ENCODE measurements at regions not wholly inside any gene's neighbourhood (a gene's known extent, or its start where the extent isn't known, plus 50 kb on each side); places are given as distances from the start of the nearest gene placed in this dataset.

DNA sequence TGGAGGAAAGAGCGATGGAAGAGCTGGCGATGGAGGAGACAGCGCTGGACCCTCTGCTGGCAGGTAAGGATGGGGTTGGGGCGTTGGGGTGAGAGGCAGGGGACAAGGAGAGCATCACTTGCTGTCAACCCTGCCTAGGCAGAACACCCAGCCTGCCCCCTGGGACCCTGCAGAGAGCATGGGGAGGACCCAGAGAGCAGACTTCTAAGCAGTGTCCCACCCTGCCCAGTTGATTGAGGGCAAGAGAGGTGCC, 111.6 kb upstream of the ANO1 start:
- H3K4me1 ChIP-seq (ENCODE audit: insufficient read depth, low read length), result peaks cover 7% of the 10 kb centered on the region
- DNase-seq (no peak), ATAC-seq (ENCODE audit: insufficient read depth, low read depth) (no peak)
- no peaks in the 10 kb centered on the region; the same call in 1 of the 2 replicates for H4K20me1 ChIP-seq (ENCODE audit: insufficient read depth, low read length)
- no peaks in the 10 kb centered on the region for H3K79me2 ChIP-seq (ENCODE audit: insufficient read depth, low read length)
- H3K27ac ChIP-seq (ENCODE audit: low read length), result no peak overlapping the region
- no peak for TF ChIP-seq EZH2 (IDR thresholded peaks at IDR 0.05; ENCODE audit: borderline replicate concordance, low read depth, low read length, severe bottlenecking)
- TF ChIP-seq, protein P1, sequence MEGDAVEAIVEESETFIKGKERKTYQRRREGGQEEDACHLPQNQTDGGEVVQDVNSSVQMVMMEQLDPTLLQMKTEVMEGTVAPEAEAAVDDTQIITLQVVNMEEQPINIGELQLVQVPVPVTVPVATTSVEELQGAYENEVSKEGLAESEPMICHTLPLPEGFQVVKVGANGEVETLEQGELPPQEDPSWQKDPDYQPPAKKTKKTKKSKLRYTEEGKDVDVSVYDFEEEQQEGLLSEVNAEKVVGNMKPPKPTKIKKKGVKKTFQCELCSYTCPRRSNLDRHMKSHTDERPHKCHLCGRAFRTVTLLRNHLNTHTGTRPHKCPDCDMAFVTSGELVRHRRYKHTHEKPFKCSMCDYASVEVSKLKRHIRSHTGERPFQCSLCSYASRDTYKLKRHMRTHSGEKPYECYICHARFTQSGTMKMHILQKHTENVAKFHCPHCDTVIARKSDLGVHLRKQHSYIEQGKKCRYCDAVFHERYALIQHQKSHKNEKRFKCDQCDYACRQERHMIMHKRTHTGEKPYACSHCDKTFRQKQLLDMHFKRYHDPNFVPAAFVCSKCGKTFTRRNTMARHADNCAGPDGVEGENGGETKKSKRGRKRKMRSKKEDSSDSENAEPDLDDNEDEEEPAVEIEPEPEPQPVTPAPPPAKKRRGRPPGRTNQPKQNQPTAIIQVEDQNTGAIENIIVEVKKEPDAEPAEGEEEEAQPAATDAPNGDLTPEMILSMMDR (IDR thresholded peaks at IDR 0.05; ENCODE audit: borderline replicate concordance, extremely low read depth, low read length, poor library complexity, severe bottlenecking), result no peak
- no peak overlapping the region for H3K9ac ChIP-seq (ENCODE audit: low read depth, low read length)
- H2AFZ ChIP-seq (ENCODE audit: low read depth, low read length), result no peak overlapping the region
- H3K4me2 ChIP-seq (ENCODE audit: insufficient read depth, low read length), result no peak overlapping the region
- no peaks in the 10 kb centered on the region for H3K36me3 ChIP-seq (ENCODE audit: insufficient read depth, low read length)
- no peak overlapping the region for H3K4me3 ChIP-seq (ENCODE audit: low read depth in 1 of 2, low read length in 2 of 2)
- H3K27me3 ChIP-seq (ENCODE audit: insufficient read depth, low read length, poor library complexity), result no peaks in the 10 kb centered on the region
- H3K9me3 ChIP-seq (ENCODE audit: insufficient read depth, low read length, severe bottlenecking), result no peaks in the 10 kb centered on the region

DNA sequence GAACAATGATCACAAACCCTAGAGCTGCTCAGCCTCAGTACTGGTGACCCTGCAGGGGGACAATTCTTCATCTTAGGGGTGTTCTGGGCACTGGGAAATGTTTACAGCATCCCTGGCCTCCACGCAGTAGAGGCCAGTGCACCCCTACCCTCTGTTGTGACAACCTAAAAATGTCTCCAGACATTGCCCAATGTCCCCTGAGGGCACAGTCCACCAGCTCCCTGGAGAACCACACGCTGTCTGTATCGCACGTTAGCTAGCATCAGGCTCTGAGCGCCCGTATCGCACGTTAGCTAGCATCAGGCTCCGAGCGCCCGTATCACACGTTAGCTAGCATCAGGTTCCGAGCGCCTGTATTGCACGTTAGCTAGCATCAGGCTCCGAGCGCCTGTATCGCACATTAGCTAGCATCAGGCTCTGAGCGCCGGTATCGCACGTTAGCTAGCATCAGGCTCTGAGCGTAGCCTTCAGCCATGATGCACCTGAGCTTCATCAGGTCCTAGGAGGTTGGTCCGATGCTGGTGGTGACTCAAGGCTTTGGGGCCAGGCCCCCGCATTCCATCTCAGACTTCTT, 111.1 kb upstream of the ANO1 start:
- Histone ChIP-seq H3K4me3 (ENCODE audit: low read depth in 1 of 2, low read length in 2 of 2) (no peak overlapping the region), H3K4me2 (ENCODE audit: insufficient read depth, low read length) (no peak overlapping the region), H3K36me3 (ENCODE audit: insufficient read depth, low read length) (no peaks in the 10 kb centered on the region), H3K9ac (ENCODE audit: low read depth, low read length) (no peak overlapping the region), H2AFZ (ENCODE audit: low read depth, low read length) (no peak overlapping the region), H3K9me3 (ENCODE audit: insufficient read depth, low read length, severe bottlenecking) (no peaks in the 10 kb centered on the region), H3K79me2 (ENCODE audit: insufficient read depth, low read length) (no peaks in the 10 kb centered on the region), H3K4me1 (ENCODE audit: insufficient read depth, low read length) (peaks cover 7% of the 10 kb centered on the region), H3K27ac (ENCODE audit: low read length) (no peak overlapping the region), H4K20me1 (ENCODE audit: insufficient read depth, low read length) (no peaks in the 10 kb centered on the region; the same call in 1 of the 2 replicates), H3K27me3 (ENCODE audit: insufficient read depth, low read length, poor library complexity) (no peaks in the 10 kb centered on the region)
- TF ChIP-seq, protein P1 (IDR thresholded peaks at IDR 0.05; ENCODE audit: borderline replicate concordance, extremely low read depth, low read length, poor library complexity, severe bottlenecking), result no peak
- TF ChIP-seq EZH2 (IDR thresholded peaks at IDR 0.05; ENCODE audit: borderline replicate concordance, low read depth, low read length, severe bottlenecking), result no peak
- ATAC-seq (ENCODE audit: insufficient read depth, low read depth) (no peak), DNase-seq (no peak)

DNA sequence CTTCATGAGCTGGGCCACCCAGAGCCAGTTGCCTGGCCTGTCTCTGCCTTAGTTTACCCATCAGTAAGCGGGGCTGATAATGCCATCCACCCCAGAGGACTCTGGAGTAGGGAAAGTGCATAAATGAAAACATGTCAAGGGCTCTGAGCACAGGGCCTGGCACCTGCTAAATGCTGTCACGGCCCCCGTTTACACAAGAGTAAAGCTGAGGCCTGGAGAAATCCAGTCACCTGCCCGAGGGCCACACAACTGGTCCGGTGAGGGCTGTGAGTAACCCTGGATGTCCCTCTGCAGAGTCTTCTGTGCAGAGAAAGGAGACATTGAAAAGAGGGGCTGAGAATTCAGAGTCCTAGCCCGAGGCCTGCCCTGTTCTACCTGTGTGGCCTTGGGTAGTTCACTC, 110.6 kb upstream of the ANO1 start:
- no peaks in the 10 kb centered on the region for H3K36me3 ChIP-seq (ENCODE audit: insufficient read depth, low read length)
- H3K4me2 ChIP-seq (ENCODE audit: insufficient read depth, low read length), result no peak overlapping the region
- H3K9ac ChIP-seq (ENCODE audit: low read depth, low read length), result no peak overlapping the region
- ATAC-seq (ENCODE audit: insufficient read depth, low read depth) (no peak), DNase-seq (no peak)
- no peak overlapping the region for H3K4me3 ChIP-seq (ENCODE audit: low read depth in 1 of 2, low read length in 2 of 2)
- no peaks in the 10 kb centered on the region for H3K9me3 ChIP-seq (ENCODE audit: insufficient read depth, low read length, severe bottlenecking)
- H4K20me1 ChIP-seq (ENCODE audit: insufficient read depth, low read length), result no peaks in the 10 kb centered on the region; the same call in 1 of the 2 replicates
- H3K4me1 ChIP-seq (ENCODE audit: insufficient read depth, low read length), result peaks cover 7% of the 10 kb centered on the region
- H3K27me3 ChIP-seq (ENCODE audit: insufficient read depth, low read length, poor library complexity), result no peaks in the 10 kb centered on the region
- H3K27ac ChIP-seq (ENCODE audit: low read length), result no peak overlapping the region
- TF ChIP-seq, protein P1 (IDR thresholded peaks at IDR 0.05; ENCODE audit: borderline replicate concordance, extremely low read depth, low read length, poor library complexity, severe bottlenecking), result no peak
- no peak for TF ChIP-seq EZH2 (IDR thresholded peaks at IDR 0.05; ENCODE audit: borderline replicate concordance, low read depth, low read length, severe bottlenecking)
- no peaks in the 10 kb centered on the region for H3K79me2 ChIP-seq (ENCODE audit: insufficient read depth, low read length)
- H2AFZ ChIP-seq (ENCODE audit: low read depth, low read length), result no peak overlapping the region

Data from DND-41 (cell line).